ENCODE measurements at regions not wholly inside any gene's neighbourhood (a gene's known extent, or its start where the extent isn't known, plus 50 kb on each side); places are given as distances from the start of the nearest gene placed in this dataset.

GRCh38 chr18:5747678-5748077 is 147.6 kb downstream of the TMEM200C start:
- TF ChIP-seq CTCF (conservative IDR thresholded peaks at IDR 0.05; ENCODE audit: low read length) (no peak), EZH2phosphoT487 (IDR thresholded peaks at IDR 0.05; ENCODE audit: borderline replicate concordance, low read depth, low read length) (no peak)
